AG04450 (cell line): ENCODE measurements at regions not wholly inside any gene's neighbourhood (a gene's known extent, or its start where the extent isn't known, plus 50 kb on each side); places are given as distances from the start of the nearest gene placed in this dataset.

Experiments
- CTCF ChIA-PET: fragments of 300-600, 350-600 bp; formaldehyde crosslinking; extraction: SDS; loops from one replicate; lab custom pipeline; 2022; ENCODE audit warnings: antibody characterized with exemption, inconsistent platforms; lab: Charles Lee
- POLR2A ChIA-PET: fragments of 350-600 bp; formaldehyde crosslinking; extraction: SDS; loops from one replicate; lab custom pipeline; 2021; ENCODE audit warnings: antibody characterized with exemption, inconsistent platforms; lab: Yijun Ruan, JAX
- DNase-seq: peaks from one replicate; pipeline ENCODE4 v3.0.0-alpha.2; 2011; ENCODE audit warnings: low read depth, low spot score
- H3K27ac ChIP-seq: one replicate; pipeline ENCODE4 v1.5.1; 2012; ENCODE audit warnings: low read depth, low read length, control low read depth
- H3K27me3 ChIP-seq: one replicate; pipeline ENCODE4 v1.6.0; 2012; ENCODE audit warnings: low read length; ENCODE audit not compliant: control insufficient read depth, insufficient read depth
- H3K4me3 ChIP-seq: 2 replicates; pipeline ENCODE4 v1.5.1; 2011; ENCODE audit warnings: mild to moderate bottlenecking, low read depth, low read length, control low read depth
- H3K9me3 ChIP-seq: 2 replicates; pipeline ENCODE4 v1.5.1; 2012; ENCODE audit warnings: low read length; ENCODE audit not compliant: control insufficient read depth, insufficient read depth
- TF ChIP-seq, protein P1 (sequence below): IDR thresholded peaks from 2 replicates; pipeline ENCODE4 v1.5.1; 2011; ENCODE audit warnings: low read depth, low read length, control low read depth, inconsistent platforms

DNA sequence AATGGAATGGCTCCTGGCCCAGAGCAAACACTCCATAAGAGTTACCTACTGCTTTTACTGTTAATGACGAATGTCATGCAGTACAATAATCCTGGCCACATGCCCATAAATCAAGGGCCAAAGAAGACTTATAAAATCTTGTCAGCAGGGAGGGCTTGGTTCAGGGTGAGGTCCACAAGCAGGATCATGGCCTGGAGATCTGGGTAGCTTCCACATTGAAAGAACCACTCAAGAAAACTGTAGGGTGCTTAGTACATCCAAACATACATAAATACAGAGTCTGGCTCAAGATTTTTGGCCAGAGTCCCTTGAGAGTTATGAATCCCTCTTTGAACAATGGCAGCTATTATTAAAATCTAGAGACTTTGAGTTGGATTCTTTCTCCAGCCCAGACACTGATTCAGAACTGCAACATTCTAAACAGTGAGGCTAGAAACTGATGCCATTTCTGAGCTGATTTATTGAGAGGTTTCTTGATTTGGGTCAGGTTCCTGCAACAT, 188.7 kb downstream of the CDC5L start:
- Histone ChIP-seq H3K27ac (no peak overlapping the region), H3K9me3 (no peaks in the 10 kb centered on the region), H3K4me3 (no peak overlapping the region), H3K27me3 (peaks cover 33% of the 10 kb centered on the region)
- CTCF ChIA-PET = no interaction called here
- DNase-seq = no peak
- TF ChIP-seq, protein P1, sequence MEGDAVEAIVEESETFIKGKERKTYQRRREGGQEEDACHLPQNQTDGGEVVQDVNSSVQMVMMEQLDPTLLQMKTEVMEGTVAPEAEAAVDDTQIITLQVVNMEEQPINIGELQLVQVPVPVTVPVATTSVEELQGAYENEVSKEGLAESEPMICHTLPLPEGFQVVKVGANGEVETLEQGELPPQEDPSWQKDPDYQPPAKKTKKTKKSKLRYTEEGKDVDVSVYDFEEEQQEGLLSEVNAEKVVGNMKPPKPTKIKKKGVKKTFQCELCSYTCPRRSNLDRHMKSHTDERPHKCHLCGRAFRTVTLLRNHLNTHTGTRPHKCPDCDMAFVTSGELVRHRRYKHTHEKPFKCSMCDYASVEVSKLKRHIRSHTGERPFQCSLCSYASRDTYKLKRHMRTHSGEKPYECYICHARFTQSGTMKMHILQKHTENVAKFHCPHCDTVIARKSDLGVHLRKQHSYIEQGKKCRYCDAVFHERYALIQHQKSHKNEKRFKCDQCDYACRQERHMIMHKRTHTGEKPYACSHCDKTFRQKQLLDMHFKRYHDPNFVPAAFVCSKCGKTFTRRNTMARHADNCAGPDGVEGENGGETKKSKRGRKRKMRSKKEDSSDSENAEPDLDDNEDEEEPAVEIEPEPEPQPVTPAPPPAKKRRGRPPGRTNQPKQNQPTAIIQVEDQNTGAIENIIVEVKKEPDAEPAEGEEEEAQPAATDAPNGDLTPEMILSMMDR = no peak
- POLR2A ChIA-PET = no interaction called here

DNA sequence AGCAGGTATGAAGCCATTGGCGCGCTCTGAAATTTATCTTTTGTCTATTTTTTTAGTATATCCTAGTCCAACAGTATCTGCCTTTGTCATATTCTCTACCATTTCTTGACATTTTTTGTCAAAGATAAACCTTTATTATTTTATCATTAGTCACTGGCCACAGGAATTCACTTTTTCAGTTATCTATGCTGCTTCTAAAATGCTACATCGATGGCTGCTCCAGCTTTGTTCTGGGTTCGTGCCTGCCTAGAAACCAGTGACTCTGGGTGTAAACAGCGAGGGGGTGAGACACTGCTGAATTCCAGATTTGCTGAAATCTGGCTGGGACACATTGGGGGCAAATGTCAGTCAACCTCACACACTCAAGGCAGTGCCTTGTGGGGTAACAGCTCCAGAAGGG, 193.4 kb downstream of the CDC5L start:
- H3K27me3 ChIP-seq = peaks cover 24% of the 10 kb centered on the region
- H3K9me3 ChIP-seq = peaks cover 4% of the 10 kb centered on the region; the same call in 1 of the 2 replicates
- peak; percentile 6 for DNase-seq
- ChIA-PET CTCF (interaction anchor here (1.0 to 2.7 kb wide), 2 partner anchors 13 to 105 kb away, joined by 3 to 9 read pairs; no protein-coding TSS in a partner anchor), POLR2A (no interaction called here)
- no peak overlapping the region for H3K27ac ChIP-seq
- TF ChIP-seq, protein P1 = no peak
- no peak overlapping the region for H3K4me3 ChIP-seq

DNA sequence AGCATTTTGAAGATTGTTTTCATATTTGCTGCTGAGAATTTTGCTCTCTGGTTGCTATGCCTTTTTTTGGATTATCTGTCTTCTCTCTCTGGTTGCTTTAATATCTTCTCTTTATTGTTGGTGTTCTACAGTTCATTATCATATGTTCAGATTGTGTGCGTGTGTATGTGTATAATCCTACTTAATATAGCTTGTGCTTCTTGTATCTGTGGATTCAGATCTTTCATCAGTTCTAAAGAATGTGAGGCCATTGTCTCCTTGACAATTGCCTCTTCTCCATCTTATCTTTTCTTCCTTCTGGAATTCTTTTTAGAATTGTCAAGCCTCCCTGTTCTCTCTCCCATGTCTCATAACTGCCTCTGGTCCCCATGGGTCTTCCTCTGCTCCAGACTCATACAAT, 195.4 kb downstream of the CDC5L start:
- no peak for DNase-seq
- no peak overlapping the region for H3K4me3 ChIP-seq
- TF ChIP-seq, protein P1 = no peak
- peaks cover 14% of the 10 kb centered on the region for H3K27me3 ChIP-seq
- ChIA-PET POLR2A (no interaction called here), CTCF (interaction anchor here (0.9 to 2.7 kb wide), 2 partner anchors 11 to 1363 kb away, joined by 3 to 9 read pairs; no protein-coding TSS in a partner anchor)
- peaks cover 4% of the 10 kb centered on the region; the same call in 1 of the 2 replicates for H3K9me3 ChIP-seq
- no peak overlapping the region for H3K27ac ChIP-seq

DNA sequence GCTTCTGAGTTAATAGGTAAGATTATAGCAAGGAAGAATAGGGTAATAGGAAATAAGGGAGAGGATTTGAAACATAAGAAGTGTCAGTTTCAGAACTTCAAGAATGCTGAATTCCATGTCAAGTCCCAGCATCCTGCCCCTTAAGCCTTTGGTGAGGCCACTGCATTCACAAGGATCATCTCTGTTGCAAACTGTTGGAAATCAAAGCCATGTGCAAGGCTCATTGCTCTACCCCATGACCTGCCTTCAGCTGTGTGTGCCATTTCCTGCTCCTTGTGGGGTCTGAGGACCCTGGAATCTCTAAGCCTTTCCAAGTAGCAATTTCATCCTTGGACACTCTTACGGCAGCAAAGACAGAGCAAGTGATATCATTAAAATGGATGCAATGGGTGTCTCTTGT, 203.0 kb downstream of the CDC5L start:
- DNase-seq = no peak
- POLR2A ChIA-PET = no interaction called here
- TF ChIP-seq, protein P1 = no peak
- H3K27ac ChIP-seq = no peak overlapping the region
- H3K4me3 ChIP-seq = no peak overlapping the region
- peaks cover 11% of the 10 kb centered on the region for H3K27me3 ChIP-seq
- no peaks in the 10 kb centered on the region for H3K9me3 ChIP-seq
- CTCF ChIA-PET = interaction anchor here (5.7 kb wide), 1 partner anchor 115 kb away, joined by 35 read pairs; no protein-coding TSS in a partner anchor

DNA sequence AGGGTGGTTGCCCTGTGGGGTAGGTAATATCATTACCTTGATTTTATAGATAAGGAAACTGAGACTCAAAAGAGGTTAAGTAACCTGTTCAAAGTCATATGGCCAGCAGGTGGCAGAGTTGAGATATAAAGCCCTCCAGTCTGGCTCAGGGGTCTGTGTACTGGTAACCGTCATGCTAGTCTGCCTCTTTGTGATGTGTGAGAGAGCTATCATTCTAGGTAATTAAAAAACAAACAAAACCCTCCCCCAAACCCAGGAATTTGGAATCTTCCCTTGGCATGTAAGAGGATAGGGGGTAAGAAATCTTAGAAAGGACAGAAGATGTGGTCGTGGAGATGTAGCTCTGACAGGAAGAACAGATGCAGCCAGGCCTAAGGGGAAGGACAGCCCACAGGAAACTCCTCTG, 206.0 kb downstream of the CDC5L start:
- peak; percentile 26 for DNase-seq
- no peak overlapping the region for H3K4me3 ChIP-seq
- no peaks in the 10 kb centered on the region for H3K9me3 ChIP-seq
- POLR2A ChIA-PET = no interaction called here
- TF ChIP-seq, protein P1 = peak; percentile 60
- CTCF ChIA-PET = interaction anchor here (0.6 to 5.7 kb wide), 16 partner anchors 8 to 1353 kb away, joined by 3 to 35 read pairs (median 3); no protein-coding TSS in a partner anchor
- peaks cover 16% of the 10 kb centered on the region for H3K27me3 ChIP-seq
- H3K27ac ChIP-seq = no peak overlapping the region
